GM10266 (cell line): ENCODE measurements at regions not wholly inside any gene's neighbourhood (a gene's known extent, or its start where the extent isn't known, plus 50 kb on each side); places are given as distances from the start of the nearest gene placed in this dataset.
"Not testable (repeated sequence)": the region's sequence is repeated elsewhere in the genome, so short reads cannot be mapped to it uniquely, and the experiment has no call there.

ENCODE experiments used
- DNase-seq: peaks from one replicate; pipeline ENCODE4 v3.0.0; 2012; ENCODE audit errors: extremely low spot score
- CTCF ChIP-seq: IDR thresholded peaks from 2 replicates; pipeline ENCODE4 v1.5.1; 2012; ENCODE audit warnings: mild to moderate bottlenecking, low read depth; ENCODE audit not compliant: control insufficient read depth, insufficient read depth; ENCODE audit errors: missing control alignments

- no peak for DNase-seq
- TF ChIP-seq CTCF, result no peak
Observed at GRCh38 chr5:29469581-29469980, 1723.9 kb upstream of the CDH6 start.

GRCh38 chr5:29462241-29462640, 1731.2 kb upstream of the CDH6 start:
- DNase-seq, result no peak
- TF ChIP-seq CTCF, result no peak

GRCh38 chr5:29460971-29461559, 1732.4 kb upstream of the CDH6 start:
- TF ChIP-seq CTCF, result no peak

GRCh38 chr5:29451004-29451403, 1742.5 kb upstream of the CDH6 start:
- not testable (repeated sequence) for DNase-seq

More at GRCh38 chr5:29460971-29461559, 1732.4 kb upstream of the CDH6 start:
- DNase-seq, result no peak

GRCh38 chr5:29414681-29415080, 1778.8 kb upstream of the CDH6 start:
- DNase-seq, result no peak
- no peak for TF ChIP-seq CTCF

- DNase-seq, result no peak
- TF ChIP-seq CTCF, result no peak
Observed at GRCh38 chr5:29412979-29413378, 1780.5 kb upstream of the CDH6 start.

GRCh38 chr5:29402270-29402669, 1791.2 kb upstream of the CDH6 start:
- TF ChIP-seq CTCF, result no peak
- no peak for DNase-seq

GRCh38 chr5:29389993-29390392, 1803.5 kb upstream of the CDH6 start:
- no peak for TF ChIP-seq CTCF
- no peak for DNase-seq
